ENCODE measurements at regions not wholly inside any gene's neighbourhood (a gene's known extent, or its start where the extent isn't known, plus 50 kb on each side); places are given as distances from the start of the nearest gene placed in this dataset.

- TF ChIP-seq CTCF (IDR thresholded peaks at IDR 0.05) (no peak), POLR2AphosphoS5 (IDR thresholded peaks at IDR 0.05) (no peak), POLR2A (IDR thresholded peaks at IDR 0.05) (no peak)
These were observed 493.9 kb upstream of the CDH9 start for GRCh38 chr5:27532305-27532704.
